ENCODE measurements at regions not wholly inside any gene's neighbourhood (a gene's known extent, or its start where the extent isn't known, plus 50 kb on each side); places are given as distances from the start of the nearest gene placed in this dataset.

DNA sequence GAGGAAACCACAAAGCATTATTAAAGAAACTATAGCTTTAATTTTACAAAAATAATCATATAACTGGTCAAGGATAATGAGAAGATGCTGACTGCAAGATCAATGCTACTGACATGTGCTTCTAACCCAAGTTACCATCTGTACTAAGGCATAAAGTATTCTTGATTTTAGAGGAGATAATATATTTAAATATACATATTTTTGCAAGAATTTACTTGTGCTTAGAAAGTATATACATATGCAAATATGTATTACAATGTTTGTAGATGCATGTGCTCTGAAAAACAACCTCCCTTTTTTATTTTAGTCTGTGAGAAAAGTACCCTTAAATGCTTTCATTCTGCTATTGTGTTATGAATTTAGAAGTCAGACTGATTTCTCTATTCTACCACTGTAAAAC lies 740.7 kb upstream of the SLIT2 start:
- no peak overlapping the region for H3K27ac ChIP-seq (replicated peaks)
- DNase-seq (ENCODE audit: low read depth in 1 of 2, low spot score in 1 of 2) = no peak
- no peaks in the 10 kb centered on the region for H3K27me3 ChIP-seq (ENCODE audit: insufficient read depth, poor library complexity, severe bottlenecking)
- H3K4me3 ChIP-seq (replicated peaks; ENCODE audit: insufficient read depth, low read length) = no peak overlapping the region
- TF ChIP-seq GABPA (IDR thresholded peaks at IDR 0.05; ENCODE audit: low read depth) (no peak), SPI1 (IDR thresholded peaks at IDR 0.05; ENCODE audit: borderline replicate concordance, low read depth) (no peak), POLR2AphosphoS5 (IDR thresholded peaks at IDR 0.05; ENCODE audit: low read depth) (no peak)
- TF ChIP-seq, protein P1, sequence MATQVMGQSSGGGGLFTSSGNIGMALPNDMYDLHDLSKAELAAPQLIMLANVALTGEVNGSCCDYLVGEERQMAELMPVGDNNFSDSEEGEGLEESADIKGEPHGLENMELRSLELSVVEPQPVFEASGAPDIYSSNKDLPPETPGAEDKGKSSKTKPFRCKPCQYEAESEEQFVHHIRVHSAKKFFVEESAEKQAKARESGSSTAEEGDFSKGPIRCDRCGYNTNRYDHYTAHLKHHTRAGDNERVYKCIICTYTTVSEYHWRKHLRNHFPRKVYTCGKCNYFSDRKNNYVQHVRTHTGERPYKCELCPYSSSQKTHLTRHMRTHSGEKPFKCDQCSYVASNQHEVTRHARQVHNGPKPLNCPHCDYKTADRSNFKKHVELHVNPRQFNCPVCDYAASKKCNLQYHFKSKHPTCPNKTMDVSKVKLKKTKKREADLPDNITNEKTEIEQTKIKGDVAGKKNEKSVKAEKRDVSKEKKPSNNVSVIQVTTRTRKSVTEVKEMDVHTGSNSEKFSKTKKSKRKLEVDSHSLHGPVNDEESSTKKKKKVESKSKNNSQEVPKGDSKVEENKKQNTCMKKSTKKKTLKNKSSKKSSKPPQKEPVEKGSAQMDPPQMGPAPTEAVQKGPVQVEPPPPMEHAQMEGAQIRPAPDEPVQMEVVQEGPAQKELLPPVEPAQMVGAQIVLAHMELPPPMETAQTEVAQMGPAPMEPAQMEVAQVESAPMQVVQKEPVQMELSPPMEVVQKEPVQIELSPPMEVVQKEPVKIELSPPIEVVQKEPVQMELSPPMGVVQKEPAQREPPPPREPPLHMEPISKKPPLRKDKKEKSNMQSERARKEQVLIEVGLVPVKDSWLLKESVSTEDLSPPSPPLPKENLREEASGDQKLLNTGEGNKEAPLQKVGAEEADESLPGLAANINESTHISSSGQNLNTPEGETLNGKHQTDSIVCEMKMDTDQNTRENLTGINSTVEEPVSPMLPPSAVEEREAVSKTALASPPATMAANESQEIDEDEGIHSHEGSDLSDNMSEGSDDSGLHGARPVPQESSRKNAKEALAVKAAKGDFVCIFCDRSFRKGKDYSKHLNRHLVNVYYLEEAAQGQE (IDR thresholded peaks at IDR 0.05; ENCODE audit: insufficient replicate concordance, low read depth) = no peak
- TF ChIP-seq, protein P2, sequence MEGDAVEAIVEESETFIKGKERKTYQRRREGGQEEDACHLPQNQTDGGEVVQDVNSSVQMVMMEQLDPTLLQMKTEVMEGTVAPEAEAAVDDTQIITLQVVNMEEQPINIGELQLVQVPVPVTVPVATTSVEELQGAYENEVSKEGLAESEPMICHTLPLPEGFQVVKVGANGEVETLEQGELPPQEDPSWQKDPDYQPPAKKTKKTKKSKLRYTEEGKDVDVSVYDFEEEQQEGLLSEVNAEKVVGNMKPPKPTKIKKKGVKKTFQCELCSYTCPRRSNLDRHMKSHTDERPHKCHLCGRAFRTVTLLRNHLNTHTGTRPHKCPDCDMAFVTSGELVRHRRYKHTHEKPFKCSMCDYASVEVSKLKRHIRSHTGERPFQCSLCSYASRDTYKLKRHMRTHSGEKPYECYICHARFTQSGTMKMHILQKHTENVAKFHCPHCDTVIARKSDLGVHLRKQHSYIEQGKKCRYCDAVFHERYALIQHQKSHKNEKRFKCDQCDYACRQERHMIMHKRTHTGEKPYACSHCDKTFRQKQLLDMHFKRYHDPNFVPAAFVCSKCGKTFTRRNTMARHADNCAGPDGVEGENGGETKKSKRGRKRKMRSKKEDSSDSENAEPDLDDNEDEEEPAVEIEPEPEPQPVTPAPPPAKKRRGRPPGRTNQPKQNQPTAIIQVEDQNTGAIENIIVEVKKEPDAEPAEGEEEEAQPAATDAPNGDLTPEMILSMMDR (IDR thresholded peaks at IDR 0.05; ENCODE audit: insufficient read depth, low read length) = no peak

DNA sequence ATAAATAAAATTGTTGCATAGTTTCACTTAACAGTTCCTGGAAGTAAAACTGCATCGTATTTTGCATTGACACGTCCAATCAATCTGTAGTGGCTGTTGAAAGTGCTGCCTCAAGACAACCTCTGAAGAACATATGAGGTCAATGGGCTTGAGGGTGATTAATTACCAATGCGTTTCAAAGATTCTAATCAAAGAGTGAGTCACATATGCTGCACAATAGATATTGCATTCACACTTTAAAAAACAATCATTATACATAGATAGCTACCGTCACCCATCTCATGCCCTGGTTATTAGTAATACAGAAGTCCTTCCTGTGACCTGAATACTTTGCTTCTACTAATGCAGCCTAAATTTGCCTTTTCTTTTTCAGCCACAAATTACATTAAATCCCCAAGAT lies 743.3 kb upstream of the SLIT2 start:
- no peak overlapping the region for H3K4me3 ChIP-seq (replicated peaks; ENCODE audit: insufficient read depth, low read length)
- DNase-seq (ENCODE audit: low read depth in 1 of 2, low spot score in 1 of 2) = no peak
- no peaks in the 10 kb centered on the region for H3K27me3 ChIP-seq (ENCODE audit: insufficient read depth, poor library complexity, severe bottlenecking)
- TF ChIP-seq, protein P1 (IDR thresholded peaks at IDR 0.05; ENCODE audit: insufficient replicate concordance, low read depth) = no peak
- TF ChIP-seq, protein P2 (IDR thresholded peaks at IDR 0.05; ENCODE audit: insufficient read depth, low read length) = no peak
- TF ChIP-seq GABPA (IDR thresholded peaks at IDR 0.05; ENCODE audit: low read depth) (no peak), SPI1 (IDR thresholded peaks at IDR 0.05; ENCODE audit: borderline replicate concordance, low read depth) (no peak), POLR2AphosphoS5 (IDR thresholded peaks at IDR 0.05; ENCODE audit: low read depth) (no peak)
- no peak overlapping the region for H3K27ac ChIP-seq (replicated peaks)

- no peak for DNase-seq (ENCODE audit: low read depth in 1 of 2, low spot score in 1 of 2)
- TF ChIP-seq, protein P1 (IDR thresholded peaks at IDR 0.05; ENCODE audit: insufficient replicate concordance, low read depth) = no peak
- TF ChIP-seq, protein P2 (IDR thresholded peaks at IDR 0.05; ENCODE audit: insufficient read depth, low read length) = no peak
- TF ChIP-seq POLR2AphosphoS5 (IDR thresholded peaks at IDR 0.05; ENCODE audit: low read depth) (no peak), GABPA (IDR thresholded peaks at IDR 0.05; ENCODE audit: low read depth) (no peak), SPI1 (IDR thresholded peaks at IDR 0.05; ENCODE audit: borderline replicate concordance, low read depth) (no peak)
- Histone ChIP-seq H3K27ac (replicated peaks) (no peak overlapping the region), H3K27me3 (ENCODE audit: insufficient read depth, poor library complexity, severe bottlenecking) (no peaks in the 10 kb centered on the region), H3K4me3 (replicated peaks; ENCODE audit: insufficient read depth, low read length) (no peak overlapping the region)
These were observed 754.0 kb upstream of the SLIT2 start for GRCh38 chr4:19497705-19498104.

All from HL-60 (cell line).